Trophoblast cell (in vitro differentiated cells and primary cell): ENCODE measurements at regions not wholly inside any gene's neighbourhood (a gene's known extent, or its start where the extent isn't known, plus 50 kb on each side); places are given as distances from the start of the nearest gene placed in this dataset.

Source experiments
- DNase-seq, 2 donors: peaks; one replicate each; pipeline ENCODE4 v3.0.0-alpha.2; 2016
- H2AFZ ChIP-seq: 2 replicates; pipeline ENCODE4 v1.6.1; 2013; ENCODE audit warnings: low read length, moderate library complexity, mild to moderate bottlenecking; ENCODE audit not compliant: insufficient read depth, poor library complexity
- H2AK5ac ChIP-seq: 2 replicates; pipeline ENCODE4 v1.6.1; 2013; ENCODE audit warnings: mild to moderate bottlenecking, low read length
- H2BK120ac ChIP-seq: 2 replicates; pipeline ENCODE4 v1.6.1; 2013; ENCODE audit warnings: low read length, mild to moderate bottlenecking, moderate library complexity; ENCODE audit not compliant: insufficient read depth, poor library complexity
- H2BK12ac ChIP-seq: 2 replicates; pipeline ENCODE4 v1.6.1; 2013; ENCODE audit warnings: mild to moderate bottlenecking, low read length, moderate library complexity
- H2BK5ac ChIP-seq: 2 replicates; pipeline ENCODE4 v1.6.1; 2013; ENCODE audit warnings: low read length, low read depth, moderate library complexity, mild to moderate bottlenecking; ENCODE audit not compliant: poor library complexity
- H3K14ac ChIP-seq: 2 replicates; pipeline ENCODE4 v1.6.1; 2013; ENCODE audit warnings: mild to moderate bottlenecking, low read length
- H3K18ac ChIP-seq: 2 replicates; pipeline ENCODE4 v1.6.1; 2013; ENCODE audit warnings: mild to moderate bottlenecking, low read length
- H3K23ac ChIP-seq: 2 replicates; pipeline ENCODE4 v1.6.1; 2013; ENCODE audit warnings: low read length
- H3K27ac ChIP-seq: 2 replicates; pipeline ENCODE4 v1.5.1; 2013; ENCODE audit warnings: low read depth, mild to moderate bottlenecking, inconsistent platforms, low read length, moderate library complexity
- H3K27me3 ChIP-seq: 2 replicates; pipeline ENCODE4 v1.6.1; 2013; ENCODE audit warnings: inconsistent platforms, mild to moderate bottlenecking, low read length, moderate library complexity; ENCODE audit not compliant: insufficient read depth
- H3K36me3 ChIP-seq, 2 experiments: 1 replicate in 1 of 2; 2 replicates in 1 of 2; pipeline ENCODE4 v1.6.1; 2013; ENCODE audit warnings: low read length in 2 of 2, mild to moderate bottlenecking in 2 of 2, moderate library complexity in 1 of 2; ENCODE audit not compliant: insufficient read depth in 2 of 2, control insufficient read depth in 1 of 2
- H3K4ac ChIP-seq: 2 replicates; pipeline ENCODE4 v1.6.1; 2013; ENCODE audit warnings: low read depth, mild to moderate bottlenecking, low read length, moderate library complexity
- H3K4me1 ChIP-seq, 2 experiments: 1 replicate in 1 of 2; 2 replicates in 1 of 2; pipeline ENCODE4 v1.6.1; 2013; ENCODE audit warnings: low read length in 2 of 2, mild to moderate bottlenecking in 2 of 2, moderate library complexity in 1 of 2; ENCODE audit not compliant: insufficient read depth in 2 of 2, control insufficient read depth in 1 of 2
- H3K4me2 ChIP-seq: 2 replicates; pipeline ENCODE4 v1.6.1; 2013; ENCODE audit warnings: inconsistent platforms, mild to moderate bottlenecking, low read length, moderate library complexity
- H3K4me3 ChIP-seq: 2 replicates; pipeline ENCODE4 v1.5.1; 2013; ENCODE audit warnings: mild to moderate bottlenecking, low read depth, low read length, inconsistent platforms
- H3K79me1 ChIP-seq: one replicate; pipeline ENCODE4 v1.6.1; 2013; ENCODE audit warnings: low read length
- H3K79me2 ChIP-seq: 2 replicates; pipeline ENCODE4 v1.6.1; 2013; ENCODE audit warnings: low read length, mild to moderate bottlenecking; ENCODE audit not compliant: control insufficient read depth, insufficient read depth, poor library complexity
- H3K9ac ChIP-seq: 2 replicates; pipeline ENCODE4 v1.6.1; 2013; ENCODE audit warnings: mild to moderate bottlenecking, low read length
- H3K9me3 ChIP-seq: 2 replicates; pipeline ENCODE4 v1.6.1; 2013; ENCODE audit warnings: low read depth, mild to moderate bottlenecking, control low read depth, inconsistent platforms, low read length; ENCODE audit not compliant: insufficient read depth
- H4K12ac ChIP-seq: 2 replicates; pipeline ENCODE4 v1.6.1; 2013; ENCODE audit warnings: low read depth, mild to moderate bottlenecking, low read length, moderate library complexity
- H4K8ac ChIP-seq: 2 replicates; pipeline ENCODE4 v1.6.1; 2013; ENCODE audit warnings: low read depth, mild to moderate bottlenecking, low read length, moderate library complexity
- H4K91ac ChIP-seq: one replicate; pipeline ENCODE4 v1.6.1; 2013; ENCODE audit warnings: low read depth, mild to moderate bottlenecking, low read length, moderate library complexity
- WGBS: extraction: QIAGEN DNeasy Blood & Tissue Kit; methylation state at CpG from one replicate; pipeline ENCODE4 v1.1.7; 2013; ENCODE audit warnings: missing lambda C conversion rate; ENCODE audit not compliant: insufficient read length, insufficient coverage; ENCODE audit errors: extremely low coverage; 5-methylcytosine and 5-hydroxymethylcytosine counted together

- H3K79me1 ChIP-seq: no peaks in the 10 kb centered on the region
- H3K27me3 ChIP-seq: no peaks in the 10 kb centered on the region
- H2BK5ac ChIP-seq: no peak overlapping the region
- H3K4me1 ChIP-seq: no peaks in the 10 kb centered on the region
- no peak overlapping the region for H3K4me2 ChIP-seq
- H3K9ac ChIP-seq: no peak overlapping the region
- no peak overlapping the region for H2BK120ac ChIP-seq
- no peak overlapping the region for H3K4me3 ChIP-seq
- no peak overlapping the region for H3K4ac ChIP-seq
- no peak overlapping the region for H4K12ac ChIP-seq
- H3K36me3 ChIP-seq: no peaks in the 10 kb centered on the region
- H2AFZ ChIP-seq: no peak overlapping the region
- no peak overlapping the region for H4K8ac ChIP-seq
- no peaks in the 10 kb centered on the region for H3K9me3 ChIP-seq
- H3K18ac ChIP-seq: no peak overlapping the region
- no peak overlapping the region for H3K23ac ChIP-seq
- H3K79me2 ChIP-seq: no peaks in the 10 kb centered on the region
- no peak overlapping the region for H4K91ac ChIP-seq
- H3K27ac ChIP-seq: no peak overlapping the region
- no peak overlapping the region for H2AK5ac ChIP-seq
- DNase-seq: no peak
- H3K14ac ChIP-seq: no peak overlapping the region
- no peak overlapping the region for H2BK12ac ChIP-seq
Measured at GRCh38 chr4:23015821-23016220, 323.1 kb downstream of the GBA3 start.

- Histone ChIP-seq H3K9ac (no peak overlapping the region), H4K91ac (no peak overlapping the region), H3K27ac (no peak overlapping the region), H3K9me3 (no peaks in the 10 kb centered on the region), H2AK5ac (no peak overlapping the region), H3K79me2 (no peaks in the 10 kb centered on the region), H3K14ac (no peak overlapping the region), H3K79me1 (no peaks in the 10 kb centered on the region), H3K4me2 (no peak overlapping the region), H2BK5ac (no peak overlapping the region), H3K4me3 (no peak overlapping the region), H2BK120ac (no peak overlapping the region), H3K23ac (no peak overlapping the region), H4K12ac (no peak overlapping the region), H2BK12ac (no peak overlapping the region), H2AFZ (no peak overlapping the region), H4K8ac (no peak overlapping the region), H3K4ac (no peak overlapping the region), H3K4me1 (no peaks in the 10 kb centered on the region), H3K36me3 (no peaks in the 10 kb centered on the region), H3K18ac (no peak overlapping the region), H3K27me3 (no peaks in the 10 kb centered on the region)
- no peak for DNase-seq
Measured at GRCh38 chr4:23009093-23009492, 316.4 kb downstream of the GBA3 start.

- H3K23ac ChIP-seq: no peak overlapping the region
- H3K4me2 ChIP-seq: no peak overlapping the region
- no peak overlapping the region for H2BK120ac ChIP-seq
- H3K9me3 ChIP-seq: no peaks in the 10 kb centered on the region
- no peak overlapping the region for H4K91ac ChIP-seq
- H3K27me3 ChIP-seq: no peaks in the 10 kb centered on the region
- no peak overlapping the region for H3K14ac ChIP-seq
- H3K4ac ChIP-seq: no peak overlapping the region
- no peak for DNase-seq
- H2BK12ac ChIP-seq: no peak overlapping the region
- H3K79me2 ChIP-seq: no peaks in the 10 kb centered on the region
- no peaks in the 10 kb centered on the region for H3K36me3 ChIP-seq
- no peak overlapping the region for H3K27ac ChIP-seq
- no peak overlapping the region for H3K18ac ChIP-seq
- no peak overlapping the region for H2AFZ ChIP-seq
- no peaks in the 10 kb centered on the region for H3K4me1 ChIP-seq
- H3K9ac ChIP-seq: no peak overlapping the region
- H3K79me1 ChIP-seq: no peaks in the 10 kb centered on the region
- H2BK5ac ChIP-seq: no peak overlapping the region
- H2AK5ac ChIP-seq: no peak overlapping the region
- no peak overlapping the region for H4K12ac ChIP-seq
- H3K4me3 ChIP-seq: no peak overlapping the region
- no peak overlapping the region for H4K8ac ChIP-seq
Measured at GRCh38 chr4:23006756-23007155, 314.0 kb downstream of the GBA3 start.

GRCh38 chr4:23005691-23006090, 313.0 kb downstream of the GBA3 start:
- WGBS: no CpG with 5 or more reads among the region's 1 CpG

GRCh38 chr4:23001478-23001877, 308.7 kb downstream of the GBA3 start:
- H2AFZ ChIP-seq: no peak overlapping the region
- H4K12ac ChIP-seq: no peak overlapping the region

More at GRCh38 chr4:23005691-23006090, 313.0 kb downstream of the GBA3 start:
- Histone ChIP-seq H3K23ac (no peak overlapping the region), H3K79me2 (no peaks in the 10 kb centered on the region), H3K4me3 (no peak overlapping the region), H3K9ac (no peak overlapping the region), H3K4ac (no peak overlapping the region), H2BK120ac (no peak overlapping the region), H2AK5ac (no peak overlapping the region), H3K4me2 (no peak overlapping the region), H3K36me3 (no peaks in the 10 kb centered on the region), H3K27me3 (no peaks in the 10 kb centered on the region), H4K91ac (no peak overlapping the region), H2BK5ac (no peak overlapping the region), H4K8ac (no peak overlapping the region), H3K79me1 (no peaks in the 10 kb centered on the region), H3K14ac (no peak overlapping the region), H4K12ac (no peak overlapping the region), H3K27ac (no peak overlapping the region), H3K4me1 (no peaks in the 10 kb centered on the region), H2AFZ (no peak overlapping the region), H3K18ac (no peak overlapping the region), H2BK12ac (no peak overlapping the region), H3K9me3 (no peaks in the 10 kb centered on the region)
- DNase-seq: no peak

More at GRCh38 chr4:23001478-23001877, 308.7 kb downstream of the GBA3 start:
- no peak overlapping the region for H2BK5ac ChIP-seq
- H3K4me3 ChIP-seq: no peak overlapping the region
- no peaks in the 10 kb centered on the region for H3K36me3 ChIP-seq
- H2BK12ac ChIP-seq: no peak overlapping the region
- H3K14ac ChIP-seq: no peak overlapping the region
- H3K79me1 ChIP-seq: no peaks in the 10 kb centered on the region
- H4K91ac ChIP-seq: no peak overlapping the region
- WGBS: no CpG with 5 or more reads among the region's 2 CpGs
- H3K79me2 ChIP-seq: no peaks in the 10 kb centered on the region
- H3K27me3 ChIP-seq: no peaks in the 10 kb centered on the region
- no peaks in the 10 kb centered on the region for H3K9me3 ChIP-seq
- no peak overlapping the region for H3K18ac ChIP-seq
- H3K23ac ChIP-seq: no peak overlapping the region
- no peak overlapping the region for H2BK120ac ChIP-seq
- no peak overlapping the region for H4K8ac ChIP-seq
- no peak overlapping the region for H3K4me2 ChIP-seq
- DNase-seq: no peak
- no peaks in the 10 kb centered on the region for H3K4me1 ChIP-seq
- no peak overlapping the region for H3K9ac ChIP-seq
- H2AK5ac ChIP-seq: no peak overlapping the region
- no peak overlapping the region for H3K27ac ChIP-seq
- H3K4ac ChIP-seq: no peak overlapping the region
